Esophagus muscularis mucosa (tissue), 4 donors: ENCODE measurements at regions not wholly inside any gene's neighbourhood (a gene's known extent, or its start where the extent isn't known, plus 50 kb on each side); places are given as distances from the start of the nearest gene placed in this dataset.

Source experiments
- DNase-seq: peaks from one replicate; pipeline ENCODE4 v3.0.0-alpha.2; 2017; ENCODE audit errors: extremely low spot score
- H3K27ac ChIP-seq, 4 donors: fragments of 200-600 bp; sonication (generic); replicated peaks in 1 of 4; 1 replicate in 3 of 4; 2 replicates in 1 of 4; pipeline ENCODE4 v1.5.1; 2016 to 2019; ENCODE audit warnings: mild to moderate bottlenecking in 1 of 4
- H3K27me3 ChIP-seq, 4 donors: fragments of 200-600 bp; sonication (generic); one replicate each; pipeline versions ENCODE4 v1.5.1 to v1.6.0; 2016 to 2019
- H3K36me3 ChIP-seq, 4 donors: fragments of 200-600 bp; sonication (generic); one replicate each; pipeline ENCODE4 v1.5.1; 2016 to 2019
- H3K4me1 ChIP-seq, 4 donors: fragments of 200-600 bp; sonication (generic); one replicate each; pipeline ENCODE4 v1.5.1; 2016 to 2019
- H3K4me3 ChIP-seq, 4 donors: fragments of 200-600 bp; sonication (generic); 1 replicate in 2 of 4; 2 replicates in 2 of 4; pipeline ENCODE4 v1.5.1; 2016 to 2019; ENCODE audit warnings: mild to moderate bottlenecking in 4 of 4, moderate library complexity in 1 of 4
- H3K9me3 ChIP-seq, 4 donors: fragments of 200-600 bp; sonication (generic); 1 replicate in 3 of 4; 2 replicates in 1 of 4; pipeline ENCODE4 v1.5.1; 2016 to 2019
- CTCF ChIP-seq, 3 experiments: fragments of 200-600 bp in 2 of 3; fragments of 450-650 bp in 1 of 3; sonication (generic) in 2 of 3; IDR thresholded peaks; one replicate each; pipeline ENCODE4 v1.5.1; 2017 to 2019; ENCODE audit warnings: antibody characterized with exemption in 3 of 3, mild to moderate bottlenecking in 2 of 3, moderate library complexity in 1 of 3
- EP300 ChIP-seq: sonication (generic); formaldehyde crosslinking; IDR thresholded peaks from one replicate; pipeline ENCODE4 v1.6.1; 2017; ENCODE audit warnings: antibody characterized with exemption
- POLR2A ChIP-seq: fragments of 450-650 bp; IDR thresholded peaks from one replicate; pipeline ENCODE4 v1.6.1; 2017; ENCODE audit warnings: antibody characterized with exemption, moderate library complexity, mild to moderate bottlenecking, low read depth
- POLR2AphosphoS5 ChIP-seq, 2 donors: sonication (generic); formaldehyde crosslinking; IDR thresholded peaks; one replicate each; pipeline ENCODE4 v1.6.1; 2017; ENCODE audit warnings: antibody characterized with exemption in 2 of 2
- WGBS: methylation state at CpG from one replicate; pipeline ENCODE4 v1.1.5; 2018; 5-methylcytosine and 5-hydroxymethylcytosine counted together
- intact Hi-C: fragments of 100-400 bp; cut with DNase I; formaldehyde crosslinking; loops from one replicate; pipeline ENCODE4 v1.15.1; 2023

- Histone ChIP-seq H3K27me3 (no peaks in the 10 kb centered on the region), H3K9me3 (no peaks in the 10 kb centered on the region), H3K4me1 (no peaks in the 10 kb centered on the region), H3K4me3 (no peak overlapping the region), H3K27ac (no peak overlapping the region), H3K36me3 (no peaks in the 10 kb centered on the region)
- WGBS = 75% methylated on average over 2 of the region's 2 CpGs
- intact Hi-C loops = no loop called here
- TF ChIP-seq POLR2AphosphoS5 (IDR thresholded peaks at IDR 0.05) (no peak), EP300 (no peak), POLR2A (no peak), CTCF (IDR thresholded peaks at IDR 0.05) (no peak)
- no peak for DNase-seq
Measured at GRCh38 chr12:77166696-77167095, 101.3 kb upstream of the E2F7 start.

- H3K27me3 ChIP-seq = no peaks in the 10 kb centered on the region
- 84% methylated on average over 3 of the region's 3 CpGs for WGBS
- intact Hi-C loops = no loop called here
- no peak for TF ChIP-seq POLR2A
- no peak for TF ChIP-seq POLR2AphosphoS5 (IDR thresholded peaks at IDR 0.05)
- no peak for TF ChIP-seq CTCF (IDR thresholded peaks at IDR 0.05)
- TF ChIP-seq EP300 = no peak
- no peaks in the 10 kb centered on the region for H3K9me3 ChIP-seq
- no peaks in the 10 kb centered on the region for H3K4me1 ChIP-seq
- H3K27ac ChIP-seq = no peak overlapping the region
- H3K36me3 ChIP-seq = no peaks in the 10 kb centered on the region
- no peak overlapping the region for H3K4me3 ChIP-seq
- no peak for DNase-seq
Measured at GRCh38 chr12:77163074-77164038, 98.0 kb upstream of the E2F7 start.

GRCh38 chr12:77161944-77162343, 96.6 kb upstream of the E2F7 start:
- H3K36me3 ChIP-seq = no peaks in the 10 kb centered on the region
- TF ChIP-seq POLR2A (no peak), CTCF (IDR thresholded peaks at IDR 0.05) (no peak), POLR2AphosphoS5 (IDR thresholded peaks at IDR 0.05) (no peak), EP300 (no peak)
- H3K27me3 ChIP-seq = no peaks in the 10 kb centered on the region
- no peak overlapping the region for H3K27ac ChIP-seq
- intact Hi-C loops = no loop called here
- H3K4me1 ChIP-seq = no peaks in the 10 kb centered on the region
- DNase-seq = no peak
- no peak overlapping the region for H3K4me3 ChIP-seq
- no peaks in the 10 kb centered on the region for H3K9me3 ChIP-seq
- WGBS = 41% methylated on average over 2 of the region's 2 CpGs

GRCh38 chr12:77160931-77161330, 95.6 kb upstream of the E2F7 start:
- Histone ChIP-seq H3K27me3 (no peaks in the 10 kb centered on the region), H3K4me3 (no peak overlapping the region), H3K36me3 (no peaks in the 10 kb centered on the region), H3K27ac (no peak overlapping the region), H3K4me1 (no peaks in the 10 kb centered on the region), H3K9me3 (no peaks in the 10 kb centered on the region)
- DNase-seq = no peak
- TF ChIP-seq POLR2A (no peak), CTCF (IDR thresholded peaks at IDR 0.05) (no peak), EP300 (no peak), POLR2AphosphoS5 (IDR thresholded peaks at IDR 0.05) (no peak)
- intact Hi-C loops = no loop called here

- 90% methylated on average over 3 of the region's 3 CpGs for WGBS
- intact Hi-C loops = no loop called here
- no peak for DNase-seq
- Histone ChIP-seq H3K27ac (no peak overlapping the region), H3K27me3 (no peaks in the 10 kb centered on the region), H3K4me3 (no peak overlapping the region), H3K9me3 (peaks cover 0 to 4% (median 0%) of the 10 kb centered on the region in 4 donors), H3K36me3 (no peaks in the 10 kb centered on the region), H3K4me1 (no peaks in the 10 kb centered on the region)
- TF ChIP-seq CTCF (IDR thresholded peaks at IDR 0.05) = no peak
- no peak for TF ChIP-seq POLR2AphosphoS5 (IDR thresholded peaks at IDR 0.05)
- no peak for TF ChIP-seq EP300
Measured at GRCh38 chr12:77153706-77154105, 88.3 kb upstream of the E2F7 start.
